Dendritic cell treated with granulocyte-macrophage colony-stimulating factor and Interleukin-4, amounts not matched to agents 40 ng/mL and 50 ng/mL, for 4 days (primary cell): ENCODE measurements at regions not wholly inside any gene's neighbourhood (a gene's known extent, or its start where the extent isn't known, plus 50 kb on each side); places are given as distances from the start of the nearest gene placed in this dataset.
"Not testable (repeated sequence)": the region's sequence is repeated elsewhere in the genome, so short reads cannot be mapped to it uniquely, and the experiment has no call there.

Experiments used
- H3K27ac Mint-ChIP-seq: one replicate; pipeline ENCODE4 v1.8.0; 2022; ENCODE audit warnings: mild to moderate bottlenecking, mixed read lengths
- H3K27me3 Mint-ChIP-seq: one replicate; pipeline ENCODE4 v1.8.0; 2022; ENCODE audit warnings: mild to moderate bottlenecking, mixed read lengths
- H3K36me3 Mint-ChIP-seq: one replicate; pipeline ENCODE4 v1.8.0; 2022; ENCODE audit warnings: low read depth, mixed read lengths
- H3K4me1 Mint-ChIP-seq: one replicate; pipeline ENCODE4 v1.8.0; 2022; ENCODE audit warnings: low read depth, mixed read lengths
- H3K4me3 Mint-ChIP-seq: one replicate; pipeline ENCODE4 v1.8.0; 2022; ENCODE audit warnings: mild to moderate bottlenecking, moderate library complexity, mixed read lengths
- H3K9me3 Mint-ChIP-seq: one replicate; pipeline ENCODE4 v1.8.0; 2022; ENCODE audit warnings: mixed read lengths
- intact Hi-C: fragments of 100-400 bp; cut with micrococcal nuclease; formaldehyde crosslinking; loops from one replicate; pipeline ENCODE4 v1.15.0; 2022

DNA sequence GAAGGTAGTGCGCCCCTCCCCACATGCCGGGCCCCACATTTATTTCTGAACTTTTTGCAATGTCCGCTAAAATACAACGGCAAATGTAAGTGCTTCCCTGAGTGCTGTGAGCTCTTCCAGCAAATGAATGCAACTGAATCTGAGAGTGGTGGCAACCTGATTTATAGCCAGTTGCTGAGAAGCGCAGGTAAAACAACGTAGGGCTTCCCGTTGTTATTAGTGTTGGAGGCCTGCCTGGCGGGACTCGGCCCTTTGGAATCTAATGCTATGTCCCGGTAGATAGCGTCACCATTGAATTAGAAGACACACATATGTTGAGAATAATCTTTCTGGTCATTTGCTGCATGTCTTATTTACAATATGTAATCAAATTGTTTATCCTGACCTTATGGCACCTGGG lies 302.7 kb downstream of the CWH43 start:
- H3K27ac Mint-ChIP-seq, H3K36me3 Mint-ChIP-seq, H3K4me3 Mint-ChIP-seq, H3K4me1 Mint-ChIP-seq, intact Hi-C loops, H3K27me3 Mint-ChIP-seq: not testable (repeated sequence)
- H3K9me3 Mint-ChIP-seq: peaks cover 51% of the 10 kb centered on the region

DNA sequence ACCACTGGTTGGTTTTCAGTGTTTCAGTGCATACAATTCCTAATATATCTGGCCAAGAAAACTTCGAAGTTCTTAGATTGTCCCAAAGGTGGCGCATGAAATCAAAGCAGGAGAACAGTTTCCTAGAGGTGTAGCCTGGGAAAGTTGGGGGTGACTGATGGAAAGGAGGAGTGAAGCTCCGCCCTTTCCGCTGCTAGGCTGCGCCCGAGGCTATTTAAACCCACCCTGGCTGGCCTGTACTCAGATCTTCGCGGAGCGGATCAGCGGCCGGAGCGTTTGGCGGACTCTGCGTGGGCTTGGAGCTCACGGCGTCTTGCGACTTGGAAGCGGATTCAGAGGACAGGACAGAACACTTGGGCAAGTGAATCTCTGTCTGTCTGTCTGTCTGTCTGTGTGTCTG lies 328.7 kb downstream of the CWH43 start:
- H3K4me1 Mint-ChIP-seq, H3K36me3 Mint-ChIP-seq, H3K4me3 Mint-ChIP-seq, H3K27ac Mint-ChIP-seq, intact Hi-C loops, H3K27me3 Mint-ChIP-seq: not testable (repeated sequence)
- H3K9me3 Mint-ChIP-seq: peaks cover 54% of the 10 kb centered on the region

GRCh38 chr4:49320725-49321410 lies 334.8 kb downstream of the CWH43 start:
- H3K27me3 Mint-ChIP-seq, H3K4me3 Mint-ChIP-seq, H3K36me3 Mint-ChIP-seq, H3K27ac Mint-ChIP-seq, intact Hi-C loops, H3K4me1 Mint-ChIP-seq: not testable (repeated sequence)
- H3K9me3 Mint-ChIP-seq: peaks cover 44% of the 10 kb centered on the region

DNA sequence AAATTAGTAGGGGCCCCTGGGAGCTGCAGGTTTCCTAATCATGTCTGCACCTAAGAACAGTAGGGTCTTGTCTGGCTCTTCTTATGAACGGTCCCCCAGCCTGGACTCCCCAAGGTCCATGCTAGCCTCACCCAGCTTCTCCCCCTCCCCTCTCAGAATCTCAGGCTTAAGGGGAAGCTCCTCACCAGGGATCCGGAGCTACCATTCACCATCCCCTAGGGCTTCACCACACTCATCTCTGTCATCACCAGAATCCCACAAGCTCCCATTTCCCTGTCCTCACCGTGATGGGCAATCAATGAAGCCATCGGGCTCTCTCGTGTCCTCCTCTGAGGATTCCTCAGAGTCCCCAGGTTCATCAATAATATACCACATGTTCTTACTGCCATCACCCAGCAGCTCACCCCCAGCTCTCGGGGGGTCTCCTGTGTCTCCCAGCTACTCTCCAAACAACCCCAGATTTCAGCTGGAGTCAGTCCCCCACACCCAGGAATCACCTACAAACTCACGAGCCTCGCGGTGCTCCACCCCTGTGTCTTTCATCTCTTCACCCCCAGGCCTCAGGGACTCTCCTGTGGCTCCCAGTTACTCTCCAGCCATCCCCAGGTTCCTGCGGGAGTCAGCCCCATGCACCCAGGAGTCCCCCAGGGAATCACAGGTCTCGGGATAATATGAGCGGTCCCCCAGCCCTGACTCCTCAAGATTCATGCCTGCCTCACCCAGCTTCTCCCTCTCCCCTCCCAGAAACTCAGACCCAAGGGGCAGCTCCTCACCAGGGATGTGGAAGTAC lies 335.6 kb downstream of the CWH43 start:
- H3K4me3 Mint-ChIP-seq, H3K36me3 Mint-ChIP-seq, H3K27me3 Mint-ChIP-seq, intact Hi-C loops, H3K4me1 Mint-ChIP-seq, H3K27ac Mint-ChIP-seq: not testable (repeated sequence)
- peaks cover 36% of the 10 kb centered on the region for H3K9me3 Mint-ChIP-seq

- H3K27me3 Mint-ChIP-seq, H3K27ac Mint-ChIP-seq, H3K4me1 Mint-ChIP-seq, intact Hi-C loops, H3K36me3 Mint-ChIP-seq, H3K4me3 Mint-ChIP-seq: not testable (repeated sequence)
- peaks cover 31% of the 10 kb centered on the region for H3K9me3 Mint-ChIP-seq
Measured at GRCh38 chr4:49322610-49323572, 336.8 kb downstream of the CWH43 start.

DNA sequence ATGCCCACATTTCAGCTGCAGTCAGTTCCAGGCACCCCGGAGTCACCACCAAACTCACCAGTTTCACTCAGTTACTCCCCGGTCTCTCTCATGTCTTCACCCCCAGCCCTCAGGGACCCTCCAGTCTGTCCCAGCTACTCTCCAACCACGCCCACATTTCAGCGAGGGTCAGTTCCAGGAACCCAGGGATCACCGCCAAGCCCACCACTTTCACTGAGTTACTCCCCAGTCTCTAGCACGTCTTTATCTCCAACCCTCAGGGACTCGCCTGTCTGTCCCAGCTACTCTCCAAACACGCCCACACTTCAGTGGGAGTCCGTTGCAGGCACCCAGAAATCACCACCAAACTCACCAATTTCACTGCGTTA lies 337.5 kb downstream of the CWH43 start:
- H3K4me3 Mint-ChIP-seq, H3K36me3 Mint-ChIP-seq, H3K27me3 Mint-ChIP-seq, intact Hi-C loops, H3K27ac Mint-ChIP-seq, H3K4me1 Mint-ChIP-seq: not testable (repeated sequence)
- H3K9me3 Mint-ChIP-seq: peaks cover 31% of the 10 kb centered on the region
